Panc1 (cell line): ENCODE measurements at regions not wholly inside any gene's neighbourhood (a gene's known extent, or its start where the extent isn't known, plus 50 kb on each side); places are given as distances from the start of the nearest gene placed in this dataset.

ENCODE experiments used
- ATAC-seq: fragments of 200-7000 bp; cut with Tn5 transposase; 2 replicates; pipeline ENCODE4 v1.9.1; 2020; ENCODE audit warnings: mild to moderate bottlenecking, moderate library complexity
- BruUV-seq: library from RNA; stranded (reverse); fragments of 400-500 nt; replicated peaks from 2 replicates; lab custom pipeline; 2021; lab: Mats Ljungman, UMichigan
- CTCF ChIA-PET: fragments of 300-600 bp; sonication (Branson Sonifier 250); formaldehyde crosslinking; loops from one replicate; lab custom pipeline; 2022; ENCODE audit warnings: antibody characterized with exemption; lab: Charles Lee
- POLR2A ChIA-PET: fragments of 300-600 bp; sonication (Branson Sonifier 250); formaldehyde crosslinking; loops from one replicate; lab custom pipeline; 2022; ENCODE audit warnings: antibody characterized with exemption; lab: Charles Lee
- DNase-seq: peaks from one replicate; pipeline ENCODE4 v3.0.0-alpha.2; 2010; ENCODE audit warnings: low read depth, low spot score
- H3K27ac ChIP-seq: 2 replicates; pipeline ENCODE4 v1.5.1; 2011; ENCODE audit warnings: mild to moderate bottlenecking, low read length, inconsistent platforms
- H3K27me3 ChIP-seq: fragments of 200-500 bp; sonication (Bioruptor generic); 2 replicates; pipeline ENCODE4 v1.6.0; 2014; ENCODE audit warnings: low read length, inconsistent platforms; ENCODE audit not compliant: control insufficient read depth, insufficient read depth
- H3K36me3 ChIP-seq: fragments of 200-500 bp; sonication (Bioruptor generic); 2 replicates; pipeline ENCODE4 v1.5.1; 2014; ENCODE audit warnings: inconsistent platforms, mild to moderate bottlenecking, low read length, moderate library complexity; ENCODE audit not compliant: control insufficient read depth, insufficient read depth
- H3K4me1 ChIP-seq: 2 replicates; pipeline ENCODE4 v1.5.1; 2011; ENCODE audit warnings: inconsistent platforms, mild to moderate bottlenecking, low read length, moderate library complexity; ENCODE audit not compliant: control insufficient read depth, insufficient read depth
- H3K4me3 ChIP-seq, 2 experiments: 2 replicates each; pipeline ENCODE4 v1.5.1; 2011 to 2012; ENCODE audit warnings: low read depth in 2 of 2, low read length in 2 of 2, mild to moderate bottlenecking in 2 of 2, inconsistent platforms in 1 of 2, moderate library complexity in 1 of 2
- H3K9me3 ChIP-seq: fragments of 200-500 bp; sonication (Bioruptor generic); 2 replicates; pipeline ENCODE4 v1.5.1; 2014; ENCODE audit warnings: low read depth, mild to moderate bottlenecking, inconsistent platforms, low read length, moderate library complexity; ENCODE audit not compliant: control insufficient read depth, insufficient read depth
- CTCF ChIP-seq: fragments of 450-650 bp; IDR thresholded peaks from 2 replicates; pipeline ENCODE4 v1.5.1; 2017; ENCODE audit warnings: mild to moderate bottlenecking
- POLR2AphosphoS5 ChIP-seq: IDR thresholded peaks from 2 replicates; pipeline ENCODE4 v1.6.1; 2012; ENCODE audit warnings: mild to moderate bottlenecking, low read depth, low read length, moderate library complexity
- SIN3A ChIP-seq: IDR thresholded peaks from 2 replicates; pipeline ENCODE4 v1.6.1; 2012; ENCODE audit warnings: low read depth, mild to moderate bottlenecking, low read length, moderate library complexity, borderline replicate concordance; ENCODE audit not compliant: insufficient read depth
- TCF7L2 ChIP-seq: IDR thresholded peaks from 2 replicates; pipeline ENCODE4 v1.6.1; 2011; ENCODE audit warnings: mild to moderate bottlenecking, low read depth, low read length, inconsistent platforms
- in situ Hi-C: cut with HindIII; loops from 2 replicates; pipeline ENCODE4 v1.10.0; 2016; ENCODE audit warnings: low sequenced_read_pairs, low pct_unique_long_range_greater_than_20kb
- intact Hi-C: fragments of 100-400 bp; cut with micrococcal nuclease; formaldehyde crosslinking; loops from one replicate; pipeline ENCODE4 v1.10.0; 2022; ENCODE audit not compliant: unreplicated experiment
- TF ChIP-seq, protein P1 (sequence below), 2 experiments: IDR thresholded peaks; 2 replicates each; pipeline ENCODE4 v1.6.1; 2011 to 2012; ENCODE audit warnings: low read depth in 2 of 2, control low read depth in 1 of 2, low read length in 1 of 2, mild to moderate bottlenecking in 1 of 2, moderate library complexity in 1 of 2; ENCODE audit not compliant: insufficient read depth in 1 of 2

DNA sequence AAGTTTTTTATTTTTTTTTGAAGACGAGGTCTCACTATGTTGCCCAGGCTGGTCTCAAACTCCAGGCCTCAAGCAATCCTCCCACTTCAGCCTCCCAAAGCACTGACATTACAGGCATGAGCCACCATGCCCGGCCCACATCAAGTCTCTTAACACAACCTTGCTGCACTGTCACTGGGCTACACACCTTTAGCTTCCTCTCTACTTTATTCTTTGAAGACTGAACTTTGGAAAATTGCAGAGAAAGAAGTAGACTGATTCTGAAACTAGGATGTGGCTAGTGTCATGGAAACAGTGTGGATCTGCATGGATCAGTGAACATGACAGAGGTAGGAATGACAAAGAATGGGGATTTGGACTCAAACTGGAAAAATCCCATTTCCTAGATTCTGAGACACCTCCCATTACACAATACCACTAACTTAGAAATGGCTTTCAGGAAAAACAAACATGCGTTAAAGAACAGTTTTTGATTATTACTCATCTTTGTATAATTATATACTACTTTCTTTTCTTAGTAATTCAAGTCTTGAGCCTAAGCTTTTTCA lies 99.6 kb upstream of the SPON1 start:
- DNase-seq (no peak), ATAC-seq (no peak)
- H3K36me3 ChIP-seq: no peaks in the 10 kb centered on the region
- intact Hi-C loops: no loop called here
- in situ Hi-C loops: no loop called here
- BruUV-seq: no TSS peak
- ChIA-PET CTCF (no interaction called here), POLR2A (interaction anchor here (0.7 kb wide), 1 partner anchor 39 kb away, joined by 3 read pairs; no protein-coding TSS in a partner anchor)
- H3K4me1 ChIP-seq: no peaks in the 10 kb centered on the region
- TF ChIP-seq SIN3A (no peak), TCF7L2 (no peak)
- no peak overlapping the region for H3K4me3 ChIP-seq
- H3K27me3 ChIP-seq: no peaks in the 10 kb centered on the region
- H3K27ac ChIP-seq: no peak overlapping the region
- no peaks in the 10 kb centered on the region for H3K9me3 ChIP-seq

GRCh38 chr11:13868710-13869397 lies 93.7 kb upstream of the SPON1 start:
- no peak for TF ChIP-seq TCF7L2
- TF ChIP-seq, protein P1, sequence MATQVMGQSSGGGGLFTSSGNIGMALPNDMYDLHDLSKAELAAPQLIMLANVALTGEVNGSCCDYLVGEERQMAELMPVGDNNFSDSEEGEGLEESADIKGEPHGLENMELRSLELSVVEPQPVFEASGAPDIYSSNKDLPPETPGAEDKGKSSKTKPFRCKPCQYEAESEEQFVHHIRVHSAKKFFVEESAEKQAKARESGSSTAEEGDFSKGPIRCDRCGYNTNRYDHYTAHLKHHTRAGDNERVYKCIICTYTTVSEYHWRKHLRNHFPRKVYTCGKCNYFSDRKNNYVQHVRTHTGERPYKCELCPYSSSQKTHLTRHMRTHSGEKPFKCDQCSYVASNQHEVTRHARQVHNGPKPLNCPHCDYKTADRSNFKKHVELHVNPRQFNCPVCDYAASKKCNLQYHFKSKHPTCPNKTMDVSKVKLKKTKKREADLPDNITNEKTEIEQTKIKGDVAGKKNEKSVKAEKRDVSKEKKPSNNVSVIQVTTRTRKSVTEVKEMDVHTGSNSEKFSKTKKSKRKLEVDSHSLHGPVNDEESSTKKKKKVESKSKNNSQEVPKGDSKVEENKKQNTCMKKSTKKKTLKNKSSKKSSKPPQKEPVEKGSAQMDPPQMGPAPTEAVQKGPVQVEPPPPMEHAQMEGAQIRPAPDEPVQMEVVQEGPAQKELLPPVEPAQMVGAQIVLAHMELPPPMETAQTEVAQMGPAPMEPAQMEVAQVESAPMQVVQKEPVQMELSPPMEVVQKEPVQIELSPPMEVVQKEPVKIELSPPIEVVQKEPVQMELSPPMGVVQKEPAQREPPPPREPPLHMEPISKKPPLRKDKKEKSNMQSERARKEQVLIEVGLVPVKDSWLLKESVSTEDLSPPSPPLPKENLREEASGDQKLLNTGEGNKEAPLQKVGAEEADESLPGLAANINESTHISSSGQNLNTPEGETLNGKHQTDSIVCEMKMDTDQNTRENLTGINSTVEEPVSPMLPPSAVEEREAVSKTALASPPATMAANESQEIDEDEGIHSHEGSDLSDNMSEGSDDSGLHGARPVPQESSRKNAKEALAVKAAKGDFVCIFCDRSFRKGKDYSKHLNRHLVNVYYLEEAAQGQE (IDR thresholded peaks at IDR 0.05; ENCODE audit: insufficient read depth in 1 of 2, low read depth in 2 of 2, low read length in 1 of 2): no peak
- TF ChIP-seq SIN3A: no peak
- TF ChIP-seq CTCF: no peak
- no peak for TF ChIP-seq POLR2AphosphoS5
- H3K27ac ChIP-seq: no peak overlapping the region
- H3K9me3 ChIP-seq: no peaks in the 10 kb centered on the region
- H3K4me3 ChIP-seq: no peak overlapping the region
- intact Hi-C loops: no loop called here
- in situ Hi-C loops: no loop called here
- CTCF ChIA-PET: interaction anchor here (0.6 kb wide), 1 partner anchor 669 kb away, joined by 3 read pairs; no protein-coding TSS in a partner anchor
- no peak for ATAC-seq
- no TSS peak for BruUV-seq
- DNase-seq: no peak
- POLR2A ChIA-PET: no interaction called here
- H3K36me3 ChIP-seq: no peaks in the 10 kb centered on the region
- no peaks in the 10 kb centered on the region for H3K27me3 ChIP-seq
- no peaks in the 10 kb centered on the region; the same call in 1 of the 2 replicates for H3K4me1 ChIP-seq

GRCh38 chr11:13869398-13869886 lies 93.1 kb upstream of the SPON1 start:
- ATAC-seq (no peak), DNase-seq (no peak)
- Histone ChIP-seq H3K9me3 (no peaks in the 10 kb centered on the region), H3K27ac (no peak overlapping the region), H3K36me3 (no peaks in the 10 kb centered on the region), H3K4me3 (no peak overlapping the region), H3K4me1 (no peaks in the 10 kb centered on the region; the same call in 1 of the 2 replicates), H3K27me3 (no peaks in the 10 kb centered on the region)
- intact Hi-C loops (no loop called here), in situ Hi-C loops (no loop called here)
- POLR2A ChIA-PET: no interaction called here
- BruUV-seq: no TSS peak
- CTCF ChIA-PET: interaction anchor here (0.6 kb wide), 1 partner anchor 668 kb away, joined by 3 read pairs; no protein-coding TSS in a partner anchor
- no peak for TF ChIP-seq SIN3A
- no peak for TF ChIP-seq CTCF
- TF ChIP-seq POLR2AphosphoS5: no peak
- TF ChIP-seq, protein P1 (IDR thresholded peaks at IDR 0.05; ENCODE audit: insufficient read depth in 1 of 2, low read depth in 2 of 2, low read length in 1 of 2): no peak
- TF ChIP-seq TCF7L2: no peak
